ENCODE measurements at regions not wholly inside any gene's neighbourhood (a gene's known extent, or its start where the extent isn't known, plus 50 kb on each side); places are given as distances from the start of the nearest gene placed in this dataset.

DNA sequence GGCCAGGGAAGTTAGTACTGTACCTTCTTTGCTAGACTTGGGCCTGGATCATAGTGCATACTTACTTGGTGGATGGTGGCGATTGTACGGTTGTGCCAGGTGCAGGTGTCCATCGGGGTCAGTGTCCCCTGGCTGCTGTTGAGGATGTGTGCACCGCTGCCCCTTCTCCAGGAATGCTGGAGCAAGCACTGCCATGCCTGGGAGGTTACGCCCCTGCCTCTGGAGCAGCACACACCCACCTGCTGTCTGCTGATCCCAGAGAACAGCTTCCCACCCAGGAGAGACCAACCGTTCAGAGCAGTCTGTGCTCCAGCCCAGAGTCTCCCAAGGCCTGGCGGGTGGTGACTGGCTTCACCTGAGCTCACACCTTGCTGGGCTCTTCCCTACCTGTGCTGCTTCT lies 286.8 kb upstream of the HS6ST1 start:
- no peak for TF ChIP-seq POLR2A (IDR thresholded peaks at IDR 0.05)
- TF ChIP-seq, protein P1, sequence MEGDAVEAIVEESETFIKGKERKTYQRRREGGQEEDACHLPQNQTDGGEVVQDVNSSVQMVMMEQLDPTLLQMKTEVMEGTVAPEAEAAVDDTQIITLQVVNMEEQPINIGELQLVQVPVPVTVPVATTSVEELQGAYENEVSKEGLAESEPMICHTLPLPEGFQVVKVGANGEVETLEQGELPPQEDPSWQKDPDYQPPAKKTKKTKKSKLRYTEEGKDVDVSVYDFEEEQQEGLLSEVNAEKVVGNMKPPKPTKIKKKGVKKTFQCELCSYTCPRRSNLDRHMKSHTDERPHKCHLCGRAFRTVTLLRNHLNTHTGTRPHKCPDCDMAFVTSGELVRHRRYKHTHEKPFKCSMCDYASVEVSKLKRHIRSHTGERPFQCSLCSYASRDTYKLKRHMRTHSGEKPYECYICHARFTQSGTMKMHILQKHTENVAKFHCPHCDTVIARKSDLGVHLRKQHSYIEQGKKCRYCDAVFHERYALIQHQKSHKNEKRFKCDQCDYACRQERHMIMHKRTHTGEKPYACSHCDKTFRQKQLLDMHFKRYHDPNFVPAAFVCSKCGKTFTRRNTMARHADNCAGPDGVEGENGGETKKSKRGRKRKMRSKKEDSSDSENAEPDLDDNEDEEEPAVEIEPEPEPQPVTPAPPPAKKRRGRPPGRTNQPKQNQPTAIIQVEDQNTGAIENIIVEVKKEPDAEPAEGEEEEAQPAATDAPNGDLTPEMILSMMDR (IDR thresholded peaks at IDR 0.05): no peak
